A172 (cell line): ENCODE measurements at regions not wholly inside any gene's neighbourhood (a gene's known extent, or its start where the extent isn't known, plus 50 kb on each side); places are given as distances from the start of the nearest gene placed in this dataset.

ENCODE experiments used
- DNase-seq: peaks from one replicate; pipeline ENCODE4 v3.0.0-alpha.2; 2015; ENCODE audit warnings: low spot score

GRCh38 chr14:84421621-84422020 lies 1108.3 kb upstream of the FLRT2 start:
- no peak for DNase-seq

DNA sequence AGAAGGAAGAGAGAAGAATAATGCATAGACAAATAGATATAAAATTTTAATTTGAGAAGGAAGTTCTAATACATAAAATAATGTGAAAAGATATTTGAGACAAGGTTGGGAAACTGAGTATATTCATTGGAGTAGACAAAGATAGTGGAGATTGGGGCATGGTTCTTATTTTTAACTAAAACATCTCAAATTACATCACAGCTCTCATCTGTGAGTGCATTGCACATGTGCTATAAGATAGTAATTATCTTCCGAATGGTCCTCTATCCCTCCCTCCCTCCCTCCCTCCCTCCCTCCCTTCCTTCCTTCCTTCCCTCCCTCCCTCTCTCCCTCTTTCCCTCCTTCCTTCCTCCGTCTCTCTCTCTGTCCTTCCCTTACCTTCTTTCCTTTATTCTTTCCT lies 1104.0 kb upstream of the FLRT2 start:
- DNase-seq = no peak

DNA sequence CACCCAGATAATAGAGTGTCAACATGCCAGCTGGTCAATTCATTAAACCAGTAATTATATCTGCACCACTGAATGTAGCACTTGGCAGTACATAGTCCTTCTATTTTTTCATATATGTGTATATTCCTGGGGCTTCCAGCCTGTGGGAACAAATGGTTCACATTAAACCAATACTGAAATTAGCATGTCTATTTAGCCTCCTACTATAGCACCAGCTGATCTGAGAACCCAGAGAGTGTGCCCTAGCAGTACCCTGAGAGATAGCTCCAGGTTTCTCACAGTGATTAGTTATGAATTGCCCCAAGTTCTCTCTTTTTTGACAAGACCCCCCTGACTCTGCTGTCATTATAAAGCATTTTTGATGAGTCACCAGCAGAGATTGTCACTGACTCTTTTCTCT lies 1097.3 kb upstream of the FLRT2 start:
- no peak for DNase-seq

- DNase-seq = no peak
Measured at GRCh38 chr14:84433961-84434360, 1096.0 kb upstream of the FLRT2 start.

DNA sequence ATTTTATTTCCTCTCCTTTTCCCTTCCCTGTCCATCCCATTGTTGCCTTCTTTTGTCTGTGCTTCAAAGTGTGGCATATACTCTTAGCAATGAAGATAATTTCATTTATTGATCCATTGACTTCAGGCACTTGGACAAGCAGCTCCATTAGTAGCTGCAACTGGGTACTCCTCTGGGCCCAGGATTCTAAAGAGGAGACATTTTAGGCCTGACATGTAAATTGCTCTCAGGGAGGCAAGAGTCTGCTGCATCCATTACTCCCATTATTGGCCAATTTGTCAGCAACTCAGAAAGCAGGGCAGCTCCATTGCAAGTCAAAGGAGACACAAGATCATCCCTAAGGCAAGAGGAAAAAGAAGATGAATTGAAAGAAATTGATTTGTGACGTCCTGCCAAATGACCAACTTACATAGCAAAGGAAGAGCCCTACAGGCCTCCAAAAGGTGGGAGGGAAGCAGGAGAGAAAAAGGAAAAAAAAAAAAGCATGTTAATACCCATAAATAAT lies 1094.1 kb upstream of the FLRT2 start:
- DNase-seq = no peak

GRCh38 chr14:84436528-84436927 lies 1093.4 kb upstream of the FLRT2 start:
- DNase-seq = no peak

- no peak for DNase-seq
Measured at GRCh38 chr14:84442521-84442920, 1087.4 kb upstream of the FLRT2 start.

DNA sequence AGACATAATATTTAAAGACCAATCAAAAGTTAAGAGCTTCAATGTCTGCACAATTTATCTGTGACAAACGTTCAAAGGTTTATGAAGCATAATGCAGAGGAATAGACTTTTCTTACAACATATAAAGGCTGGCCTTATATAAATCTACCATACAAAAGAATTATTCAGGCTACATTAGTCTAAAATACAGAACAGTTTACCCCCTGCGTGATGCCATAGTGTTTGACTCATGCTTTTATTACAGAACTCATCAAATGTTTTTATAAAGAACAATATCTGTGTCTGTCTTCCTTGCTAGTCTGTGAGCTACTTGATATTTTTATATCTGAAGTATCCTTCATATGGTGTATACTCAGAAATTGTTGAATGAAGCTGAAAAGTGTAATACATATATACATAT lies 1084.5 kb upstream of the FLRT2 start:
- DNase-seq = no peak

DNA sequence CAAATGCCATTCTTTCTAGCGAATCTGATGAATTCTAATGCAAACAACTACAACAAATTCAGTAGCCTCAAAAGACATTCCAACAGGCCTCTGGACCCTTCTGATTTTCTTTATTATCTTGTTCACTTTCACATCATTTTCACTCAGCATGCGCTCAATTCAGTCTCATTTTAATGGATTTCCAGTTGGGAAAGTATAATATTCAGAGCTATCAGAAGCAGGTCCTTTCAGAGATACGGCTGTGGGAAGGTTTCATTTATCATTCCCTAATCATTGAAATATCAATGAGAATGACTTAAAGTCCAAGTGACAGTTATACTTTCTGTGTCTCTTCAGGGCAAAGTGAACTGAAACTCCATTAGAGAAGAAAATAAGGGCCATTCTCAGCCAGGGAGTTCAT lies 1083.7 kb upstream of the FLRT2 start:
- no peak for DNase-seq

GRCh38 chr14:84453307-84453950 lies 1076.5 kb upstream of the FLRT2 start:
- DNase-seq = no peak

GRCh38 chr14:84454114-84454513 lies 1075.8 kb upstream of the FLRT2 start:
- DNase-seq = no peak

GRCh38 chr14:84456946-84457345 lies 1073.0 kb upstream of the FLRT2 start:
- no peak for DNase-seq

DNA sequence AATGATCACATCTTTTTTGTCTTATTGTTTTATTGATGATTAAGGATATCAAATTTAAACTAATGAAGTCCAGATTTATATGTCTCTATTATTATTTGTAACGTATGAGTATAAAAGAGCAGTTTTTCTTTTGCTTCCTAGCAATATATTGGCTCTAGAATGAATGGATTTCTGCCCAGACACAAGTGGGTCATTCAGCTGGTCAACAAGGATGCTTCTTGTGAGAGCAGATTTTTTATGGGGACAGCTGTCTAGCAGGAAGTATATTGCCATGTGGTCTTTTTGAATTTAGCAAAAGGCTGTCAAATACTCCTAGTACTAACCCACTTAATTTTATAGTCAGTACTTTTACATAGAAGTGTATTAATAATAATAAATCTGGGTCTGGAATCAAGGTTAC lies 1071.1 kb upstream of the FLRT2 start:
- DNase-seq = no peak

GRCh38 chr14:84465880-84466279 lies 1064.1 kb upstream of the FLRT2 start:
- peak; percentile 78 for DNase-seq

DNA sequence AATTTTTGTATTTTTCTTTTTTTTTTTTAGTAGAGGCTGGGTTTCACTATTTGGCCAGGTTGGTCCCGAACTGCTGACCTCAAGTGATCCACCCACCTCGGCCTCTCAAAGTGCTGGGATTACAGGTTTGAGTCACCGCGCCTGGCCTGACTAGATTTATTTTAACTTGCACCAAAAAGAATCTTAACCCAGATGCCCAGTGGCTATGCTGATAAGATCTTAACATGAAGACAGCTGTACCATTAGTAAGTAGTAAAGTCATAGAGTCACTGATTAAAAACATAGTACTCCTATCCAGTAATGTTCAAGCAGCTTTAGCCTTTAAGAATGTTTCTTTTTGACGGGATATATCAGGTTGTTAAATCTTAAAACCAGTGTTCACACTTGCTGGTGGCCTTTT lies 1061.8 kb upstream of the FLRT2 start:
- DNase-seq = peak; percentile 32

GRCh38 chr14:84477996-84478395 lies 1051.9 kb upstream of the FLRT2 start:
- no peak for DNase-seq

DNA sequence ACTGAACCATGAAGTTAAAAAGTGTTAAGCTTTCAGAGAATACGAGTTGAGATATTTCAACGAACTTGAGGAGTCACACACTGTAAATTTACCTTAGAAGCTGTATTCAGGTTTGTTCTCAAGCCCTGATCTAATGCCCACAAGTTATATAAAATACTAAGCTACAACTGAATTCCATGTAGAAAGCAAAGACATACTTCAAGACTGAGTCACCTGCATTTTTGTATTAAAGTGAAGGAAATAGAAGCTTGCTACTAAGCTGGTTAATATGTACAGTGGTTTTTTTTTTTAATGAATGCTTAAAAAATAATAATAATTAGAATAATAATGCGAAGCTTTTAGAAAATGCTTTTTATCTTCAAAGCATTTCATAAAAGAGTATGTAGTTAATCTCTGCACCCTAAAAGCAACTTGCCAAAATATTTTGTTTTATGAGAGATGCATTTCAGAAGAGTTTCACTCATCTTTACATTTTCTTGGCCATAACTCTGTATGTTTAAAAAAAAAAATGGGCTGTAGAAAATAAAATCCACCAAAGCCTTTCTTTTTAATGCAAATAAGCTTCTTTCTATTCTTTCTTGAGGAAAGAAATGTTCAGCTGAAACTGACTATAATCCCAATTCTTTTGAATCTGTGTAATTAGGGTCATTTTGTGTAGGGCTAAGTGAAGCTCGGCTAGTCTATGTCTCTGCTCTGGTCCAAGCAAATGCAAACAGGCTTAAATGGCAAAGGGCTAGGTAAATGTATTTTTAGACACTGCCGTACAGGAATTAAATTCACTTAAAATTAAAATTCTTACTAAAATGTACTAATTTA lies 1047.5 kb upstream of the FLRT2 start:
- peak; percentile 52 for DNase-seq

GRCh38 chr14:84483072-84483420 lies 1046.9 kb upstream of the FLRT2 start:
- DNase-seq = no peak

- peak; percentile 30 for DNase-seq
Measured at GRCh38 chr14:84484243-84484642, 1045.7 kb upstream of the FLRT2 start.

GRCh38 chr14:84485036-84485435 lies 1044.9 kb upstream of the FLRT2 start:
- DNase-seq = no peak

DNA sequence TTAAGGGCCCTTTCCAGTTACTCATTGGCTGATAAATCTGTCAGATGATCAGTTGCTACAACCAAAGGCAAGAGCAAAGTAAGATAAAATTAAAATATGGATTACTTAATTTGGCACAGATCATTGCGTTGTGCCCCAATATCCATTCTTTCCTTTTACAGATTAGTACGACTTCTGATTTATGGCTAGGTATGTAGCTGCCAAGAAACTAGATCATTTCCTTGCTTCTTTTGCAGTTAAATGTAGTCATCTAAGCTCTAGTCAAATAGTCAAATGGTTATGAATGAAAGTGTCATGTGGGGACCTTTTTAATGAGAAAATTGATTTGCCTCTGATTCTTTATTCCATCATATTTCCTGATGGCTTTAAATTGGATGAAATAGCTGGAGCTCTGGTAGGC lies 1039.9 kb upstream of the FLRT2 start:
- no peak for DNase-seq

DNA sequence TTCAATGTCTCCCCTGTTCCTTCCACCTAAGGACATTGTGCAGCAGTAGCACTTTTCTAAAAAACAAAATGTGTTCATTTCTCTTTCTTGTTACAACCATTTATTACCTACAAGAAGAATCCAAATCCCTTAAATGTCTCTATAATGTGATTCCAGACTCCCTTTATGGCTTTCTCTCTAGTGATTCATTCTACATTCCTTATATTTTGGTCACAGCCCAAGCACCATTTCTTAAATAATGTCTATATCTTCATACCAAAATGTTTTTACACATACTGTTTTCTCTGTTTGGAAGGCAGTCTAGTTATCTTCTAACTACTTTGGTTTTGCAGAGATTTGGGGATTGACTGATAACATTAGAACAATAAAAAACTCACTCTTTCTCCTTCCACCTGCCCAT lies 1037.3 kb upstream of the FLRT2 start:
- no peak for DNase-seq

DNA sequence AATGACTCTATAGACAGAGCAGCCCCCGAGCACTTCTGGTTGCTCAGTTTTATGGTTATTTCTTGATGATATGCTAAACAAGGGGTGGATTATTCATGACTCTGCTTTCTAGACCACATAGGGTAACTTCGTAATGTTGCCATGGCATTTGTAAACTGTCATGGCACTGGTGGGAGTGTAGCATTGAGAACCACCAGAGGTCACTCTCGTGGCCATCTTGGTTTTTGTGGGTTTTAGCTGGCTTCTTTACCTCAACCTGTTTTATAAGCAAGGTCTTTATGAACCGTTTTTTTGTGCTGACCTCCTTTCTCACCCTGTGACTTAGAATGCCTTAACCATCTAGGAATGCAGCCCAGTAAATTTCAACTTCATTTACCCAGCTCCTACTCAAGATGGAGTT lies 1036.2 kb upstream of the FLRT2 start:
- peak; percentile 3 for DNase-seq

DNA sequence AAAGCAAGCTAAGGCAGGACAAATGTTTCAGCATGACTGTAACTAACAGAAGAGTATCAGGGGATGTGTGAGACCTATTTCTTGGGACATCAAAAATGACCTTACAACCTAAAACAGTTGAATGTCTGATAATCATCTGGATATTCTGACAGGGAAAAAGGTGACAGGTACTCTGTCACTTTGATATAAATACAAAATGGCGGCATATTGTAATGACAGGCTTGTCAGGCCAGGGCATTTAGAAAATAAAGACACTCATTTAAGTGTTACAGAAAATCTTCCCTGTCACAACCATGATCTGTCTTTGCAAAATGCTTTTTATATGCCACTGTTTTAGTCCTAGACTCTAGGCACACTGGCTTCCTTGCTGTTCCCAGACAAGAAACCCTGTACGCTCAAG lies 1033.3 kb upstream of the FLRT2 start:
- no peak for DNase-seq
